ENCODE measurements at regions not wholly inside any gene's neighbourhood (a gene's known extent, or its start where the extent isn't known, plus 50 kb on each side); places are given as distances from the start of the nearest gene placed in this dataset.

DNA sequence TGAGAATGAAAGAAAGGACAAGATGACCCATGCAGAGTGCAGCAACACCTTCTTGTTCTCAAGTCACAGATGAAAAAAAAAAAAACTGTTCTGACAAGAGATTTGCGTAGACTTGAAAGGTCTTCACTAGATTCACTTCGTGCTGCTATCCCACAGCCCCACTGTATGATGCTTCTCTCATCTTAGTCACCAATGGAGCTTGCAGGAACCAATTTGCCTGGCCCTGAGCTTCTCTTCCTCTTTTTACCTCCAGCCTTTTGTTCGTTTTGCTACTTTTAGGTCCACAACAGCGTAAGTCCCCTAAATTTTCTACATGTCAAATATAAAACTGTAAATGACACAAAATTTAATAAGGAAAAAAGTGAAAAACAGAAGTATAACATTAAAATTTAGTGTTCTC lies 107.9 kb upstream of the NAP1L1 start:
- H3K4me1 ChIP-seq, result no peaks in the 10 kb centered on the region
- no peaks in the 10 kb centered on the region for H3K27me3 ChIP-seq
- intact Hi-C loops (cut with DNase I), result no loop called here
- no peak for DNase-seq (ENCODE audit: extremely low spot score in 2 of 2)
- H3K4me3 ChIP-seq, result no peak overlapping the region
- H3K9me3 ChIP-seq, result no peaks in the 10 kb centered on the region
- no peaks in the 10 kb centered on the region for H3K36me3 ChIP-seq
- no peak for TF ChIP-seq POLR2AphosphoS5 (IDR thresholded peaks at IDR 0.05; ENCODE audit: insufficient read depth in 1 of 2, low read depth in 1 of 2)
- no peak for TF ChIP-seq POLR2A (IDR thresholded peaks at IDR 0.05)
- no peak for TF ChIP-seq CTCF (IDR thresholded peaks at IDR 0.05)
- H3K27ac ChIP-seq, result no peak overlapping the region

GRCh38 chr12:76190299-76190698 lies 105.8 kb upstream of the NAP1L1 start:
- H3K27ac ChIP-seq, result no peak overlapping the region
- H3K4me1 ChIP-seq, result no peaks in the 10 kb centered on the region
- no peak for DNase-seq (ENCODE audit: extremely low spot score in 2 of 2)
- no peaks in the 10 kb centered on the region for H3K27me3 ChIP-seq
- H3K36me3 ChIP-seq, result no peaks in the 10 kb centered on the region
- intact Hi-C loops (cut with DNase I), result no loop called here
- no peak for TF ChIP-seq POLR2AphosphoS5 (IDR thresholded peaks at IDR 0.05; ENCODE audit: insufficient read depth in 1 of 2, low read depth in 1 of 2)
- TF ChIP-seq CTCF (IDR thresholded peaks at IDR 0.05), result no peak
- TF ChIP-seq POLR2A (IDR thresholded peaks at IDR 0.05), result no peak
- H3K9me3 ChIP-seq, result no peaks in the 10 kb centered on the region
- no peak overlapping the region for H3K4me3 ChIP-seq

DNA sequence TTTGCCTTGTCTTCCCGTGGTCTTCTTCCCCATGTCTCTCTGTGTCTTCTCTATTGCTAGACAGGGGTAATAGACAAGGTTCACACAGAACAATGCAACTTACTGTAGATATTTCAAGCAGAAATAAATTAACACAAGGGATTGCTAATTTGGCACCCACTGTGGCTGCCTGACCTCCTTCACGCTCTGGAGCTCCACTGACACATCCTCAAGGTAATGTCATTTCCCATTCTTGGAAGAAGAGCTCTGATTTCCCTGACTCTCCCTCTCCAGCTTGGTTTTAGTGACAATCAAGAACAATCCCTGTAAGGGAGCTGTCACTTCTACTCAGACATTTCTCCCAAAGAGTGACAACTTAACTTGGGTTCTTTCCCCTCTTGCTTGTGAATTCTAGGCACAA lies 105.4 kb upstream of the NAP1L1 start:
- Histone ChIP-seq H3K27me3 (no peaks in the 10 kb centered on the region), H3K27ac (no peak overlapping the region), H3K4me1 (no peaks in the 10 kb centered on the region), H3K9me3 (no peaks in the 10 kb centered on the region), H3K36me3 (no peaks in the 10 kb centered on the region), H3K4me3 (no peak overlapping the region)
- intact Hi-C loops (cut with DNase I), result no loop called here
- TF ChIP-seq POLR2A (IDR thresholded peaks at IDR 0.05), result no peak
- TF ChIP-seq CTCF (IDR thresholded peaks at IDR 0.05), result no peak
- TF ChIP-seq POLR2AphosphoS5 (IDR thresholded peaks at IDR 0.05; ENCODE audit: insufficient read depth in 1 of 2, low read depth in 1 of 2), result no peak
- no peak for DNase-seq (ENCODE audit: extremely low spot score in 2 of 2)

GRCh38 chr12:76187177-76187576 lies 102.7 kb upstream of the NAP1L1 start:
- Histone ChIP-seq H3K4me1 (no peaks in the 10 kb centered on the region), H3K4me3 (no peak overlapping the region), H3K36me3 (no peaks in the 10 kb centered on the region), H3K27me3 (no peaks in the 10 kb centered on the region), H3K27ac (no peak overlapping the region), H3K9me3 (no peaks in the 10 kb centered on the region)
- intact Hi-C loops (cut with DNase I), result no loop called here
- DNase-seq (ENCODE audit: extremely low spot score in 2 of 2), result no peak
- no peak for TF ChIP-seq POLR2A (IDR thresholded peaks at IDR 0.05)
- TF ChIP-seq POLR2AphosphoS5 (IDR thresholded peaks at IDR 0.05; ENCODE audit: insufficient read depth in 1 of 2, low read depth in 1 of 2), result no peak
- no peak for TF ChIP-seq CTCF (IDR thresholded peaks at IDR 0.05)

GRCh38 chr12:76186131-76186906 lies 101.8 kb upstream of the NAP1L1 start:
- Histone ChIP-seq H3K27ac (no peak overlapping the region), H3K4me1 (no peaks in the 10 kb centered on the region), H3K9me3 (no peaks in the 10 kb centered on the region), H3K27me3 (no peaks in the 10 kb centered on the region), H3K36me3 (no peaks in the 10 kb centered on the region), H3K4me3 (no peak overlapping the region)
- no peak for TF ChIP-seq POLR2AphosphoS5 (IDR thresholded peaks at IDR 0.05; ENCODE audit: insufficient read depth in 1 of 2, low read depth in 1 of 2)
- no peak for TF ChIP-seq POLR2A (IDR thresholded peaks at IDR 0.05)
- TF ChIP-seq CTCF (IDR thresholded peaks at IDR 0.05), result no peak
- intact Hi-C loops (cut with DNase I), result no loop called here
- no peak for DNase-seq (ENCODE audit: extremely low spot score in 2 of 2)

Measured in vagina (tissue), 2 donors.